Activated CD8-positive, alpha-beta memory T cell treated with anti-CD3 and anti-CD28 coated beads, Interleukin-2, amount 50 U/mL, for 24 hours (primary cell): ENCODE measurements at regions not wholly inside any gene's neighbourhood (a gene's known extent, or its start where the extent isn't known, plus 50 kb on each side); places are given as distances from the start of the nearest gene placed in this dataset.

Experiments used
- DNase-seq: peaks from one replicate; pipeline ENCODE4 v3.0.0-alpha.2; 2020; ENCODE audit errors: extremely low read depth

GRCh38 chr22:19621373-19622060 lies 92.8 kb upstream of the SEPTIN5 start:
- DNase-seq, result no peak

GRCh38 chr22:19622061-19622441 lies 92.3 kb upstream of the SEPTIN5 start:
- no peak for DNase-seq

- DNase-seq, result no peak
These were observed 88.8 kb upstream of the SEPTIN5 start for GRCh38 chr22:19625331-19626041.

- DNase-seq, result no peak
These were observed 88.2 kb upstream of the SEPTIN5 start for GRCh38 chr22:19626042-19626587.

GRCh38 chr22:19626666-19627065 lies 87.6 kb upstream of the SEPTIN5 start:
- DNase-seq, result no peak

- DNase-seq, result no peak
These were observed 86.1 kb upstream of the SEPTIN5 start for GRCh38 chr22:19628038-19628776.

- DNase-seq, result no peak
These were observed 85.0 kb upstream of the SEPTIN5 start for GRCh38 chr22:19629331-19629719.

GRCh38 chr22:19629720-19630419 lies 84.4 kb upstream of the SEPTIN5 start:
- DNase-seq, result peak; percentile 69

- no peak for DNase-seq
These were observed 83.7 kb upstream of the SEPTIN5 start for GRCh38 chr22:19630614-19631013.

GRCh38 chr22:19631899-19632667 lies 82.2 kb upstream of the SEPTIN5 start:
- no peak for DNase-seq

GRCh38 chr22:19632668-19633148 lies 81.6 kb upstream of the SEPTIN5 start:
- DNase-seq, result no peak

- DNase-seq, result no peak
These were observed 79.9 kb upstream of the SEPTIN5 start for GRCh38 chr22:19634226-19634975.

- DNase-seq, result no peak
These were observed 78.7 kb upstream of the SEPTIN5 start for GRCh38 chr22:19635644-19636043.

- no peak for DNase-seq
These were observed 77.5 kb upstream of the SEPTIN5 start for GRCh38 chr22:19636696-19637407.

- DNase-seq, result no peak
These were observed 76.7 kb upstream of the SEPTIN5 start for GRCh38 chr22:19637408-19638281.

- no peak for DNase-seq
These were observed 75.9 kb upstream of the SEPTIN5 start for GRCh38 chr22:19638282-19639015.

GRCh38 chr22:19639610-19640135 lies 74.6 kb upstream of the SEPTIN5 start:
- no peak for DNase-seq

GRCh38 chr22:19640306-19640705 lies 74.0 kb upstream of the SEPTIN5 start:
- no peak for DNase-seq
